ENCODE measurements at regions not wholly inside any gene's neighbourhood (a gene's known extent, or its start where the extent isn't known, plus 50 kb on each side); places are given as distances from the start of the nearest gene placed in this dataset.

DNA sequence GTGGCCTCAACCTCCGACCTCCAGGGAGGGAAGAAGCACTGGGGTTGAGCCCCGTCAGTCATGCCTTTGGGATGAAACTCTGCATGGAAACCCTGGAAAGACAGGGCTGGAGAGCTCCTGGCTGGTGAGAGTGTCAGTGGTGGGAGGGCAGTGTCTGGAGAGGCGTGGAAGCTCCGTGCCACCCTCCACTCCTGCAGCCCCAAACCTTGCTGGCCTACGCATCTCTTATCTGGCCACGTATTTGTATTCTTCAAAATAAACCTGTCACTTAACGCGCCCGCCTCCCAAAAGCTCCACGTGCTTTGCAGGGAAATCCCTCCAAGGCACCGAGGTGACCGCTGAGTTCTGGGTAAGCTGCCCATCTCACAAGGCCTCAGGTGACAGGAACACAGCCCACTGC is 84.3 kb downstream of the TEX29 start:
- Mint-ChIP-seq H3K36me3 (ENCODE audit: insufficient read depth) (peaks cover 2% of the 10 kb centered on the region), H3K27ac (ENCODE audit: low read depth) (no peak overlapping the region), H3K27me3 (peaks cover 13% of the 10 kb centered on the region), H3K9me3 (no peaks in the 10 kb centered on the region), H3K4me1 (no peaks in the 10 kb centered on the region), H3K4me3 (no peak overlapping the region)
- no peak for DNase-seq (ENCODE audit: low spot score in 2 of 2)
- no peak for ATAC-seq (replicated peaks; ENCODE audit: extremely low read depth, poor library complexity, severe bottlenecking)

DNA sequence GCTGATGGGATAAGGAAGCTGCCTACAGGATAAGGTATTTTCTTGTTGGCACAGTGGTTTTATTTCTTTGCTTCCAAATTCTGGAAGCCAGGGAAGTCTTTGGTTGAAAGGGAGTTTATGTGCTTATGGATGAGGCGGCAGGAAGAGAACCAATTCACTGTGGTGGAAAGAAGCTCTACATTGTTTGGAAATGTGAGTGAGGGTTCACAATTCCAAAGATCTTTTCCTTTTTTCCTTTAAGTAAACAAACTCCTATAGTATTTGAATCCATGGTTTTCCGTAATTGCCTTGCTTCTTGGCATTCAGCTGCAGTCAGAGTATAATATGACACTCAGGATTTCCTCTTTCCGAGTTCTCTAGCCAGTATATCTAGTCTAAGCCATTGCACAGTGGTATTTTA is 86.2 kb downstream of the TEX29 start:
- ATAC-seq (replicated peaks; ENCODE audit: extremely low read depth, poor library complexity, severe bottlenecking) (no peak), DNase-seq (ENCODE audit: low spot score in 2 of 2) (no peak)
- no peaks in the 10 kb centered on the region for H3K9me3 Mint-ChIP-seq
- no peaks in the 10 kb centered on the region for H3K4me1 Mint-ChIP-seq
- H3K27me3 Mint-ChIP-seq: peaks cover 13% of the 10 kb centered on the region
- no peak overlapping the region for H3K27ac Mint-ChIP-seq (ENCODE audit: low read depth)
- H3K36me3 Mint-ChIP-seq (ENCODE audit: insufficient read depth): peaks cover 2% of the 10 kb centered on the region
- no peak overlapping the region for H3K4me3 Mint-ChIP-seq

DNA sequence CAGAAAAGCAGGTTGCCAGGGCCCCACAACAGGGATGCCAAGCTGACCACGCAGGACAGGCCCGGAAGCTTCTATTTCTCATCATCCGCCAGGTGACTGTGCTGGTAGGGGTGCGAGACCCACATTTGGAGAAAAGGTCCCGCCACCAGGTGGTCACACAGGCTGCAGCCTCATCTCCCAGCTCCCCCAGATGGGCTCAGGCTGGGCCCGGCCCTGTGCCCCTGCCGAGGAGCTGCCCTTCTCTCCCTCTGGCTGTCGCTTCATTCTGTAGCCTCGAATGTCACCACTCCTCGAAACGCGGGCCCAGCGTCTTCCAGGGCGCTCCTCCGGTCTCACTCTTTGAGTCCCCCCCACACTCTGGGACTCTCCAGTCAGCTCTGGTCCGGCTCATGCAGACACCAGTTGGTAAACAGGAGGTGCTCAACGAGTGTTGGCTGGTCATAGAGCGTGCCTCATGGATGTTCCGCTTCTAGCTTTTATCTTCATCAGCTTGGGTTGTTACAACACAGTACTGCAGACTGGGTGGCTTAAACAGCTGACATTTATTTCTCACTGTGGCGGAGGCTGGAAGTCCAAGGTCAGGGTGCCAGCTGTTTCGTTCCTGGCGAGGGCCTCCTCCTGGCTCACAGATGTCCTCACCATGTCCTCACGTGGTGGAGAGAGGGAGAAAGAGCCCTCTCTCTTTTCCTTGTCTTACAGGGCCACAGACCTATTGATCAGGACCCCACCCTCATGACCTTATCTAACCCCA is 87.1 kb downstream of the TEX29 start:
- Mint-ChIP-seq H3K9me3 (no peaks in the 10 kb centered on the region), H3K36me3 (ENCODE audit: insufficient read depth) (peaks cover under 1% of the 10 kb centered on the region), H3K4me3 (no peak overlapping the region), H3K27ac (ENCODE audit: low read depth) (no peak overlapping the region), H3K27me3 (peaks cover 22% of the 10 kb centered on the region), H3K4me1 (no peaks in the 10 kb centered on the region)
- ATAC-seq (replicated peaks; ENCODE audit: extremely low read depth, poor library complexity, severe bottlenecking) (no peak), DNase-seq (ENCODE audit: low spot score in 2 of 2) (no peak)

DNA sequence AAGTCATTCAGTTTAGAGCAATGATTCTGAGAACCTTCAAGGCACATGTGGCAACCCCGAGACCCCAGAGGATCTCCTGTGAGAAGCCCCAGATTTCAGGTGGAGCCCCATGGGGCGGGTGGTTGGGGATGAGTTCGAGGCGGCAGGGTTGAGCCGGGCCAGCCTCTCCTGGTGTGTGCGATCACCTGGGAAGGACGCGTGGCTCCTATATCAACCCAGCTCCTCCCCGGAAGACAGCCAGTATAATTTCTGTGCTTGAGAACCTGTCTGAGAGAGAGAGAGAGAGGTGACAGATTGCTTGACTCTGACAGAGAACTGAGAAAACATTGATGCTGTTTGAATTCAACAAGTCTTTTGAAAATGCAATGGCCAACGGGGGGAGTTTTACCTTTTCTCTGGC is 89.0 kb downstream of the TEX29 start:
- Mint-ChIP-seq H3K36me3 (ENCODE audit: insufficient read depth) (no peaks in the 10 kb centered on the region), H3K4me1 (no peaks in the 10 kb centered on the region), H3K27ac (ENCODE audit: low read depth) (no peak overlapping the region), H3K4me3 (no peak overlapping the region), H3K9me3 (no peaks in the 10 kb centered on the region), H3K27me3 (peaks cover 12% of the 10 kb centered on the region)
- ATAC-seq (replicated peaks; ENCODE audit: extremely low read depth, poor library complexity, severe bottlenecking): no peak
- no peak for DNase-seq (ENCODE audit: low spot score in 2 of 2)

DNA sequence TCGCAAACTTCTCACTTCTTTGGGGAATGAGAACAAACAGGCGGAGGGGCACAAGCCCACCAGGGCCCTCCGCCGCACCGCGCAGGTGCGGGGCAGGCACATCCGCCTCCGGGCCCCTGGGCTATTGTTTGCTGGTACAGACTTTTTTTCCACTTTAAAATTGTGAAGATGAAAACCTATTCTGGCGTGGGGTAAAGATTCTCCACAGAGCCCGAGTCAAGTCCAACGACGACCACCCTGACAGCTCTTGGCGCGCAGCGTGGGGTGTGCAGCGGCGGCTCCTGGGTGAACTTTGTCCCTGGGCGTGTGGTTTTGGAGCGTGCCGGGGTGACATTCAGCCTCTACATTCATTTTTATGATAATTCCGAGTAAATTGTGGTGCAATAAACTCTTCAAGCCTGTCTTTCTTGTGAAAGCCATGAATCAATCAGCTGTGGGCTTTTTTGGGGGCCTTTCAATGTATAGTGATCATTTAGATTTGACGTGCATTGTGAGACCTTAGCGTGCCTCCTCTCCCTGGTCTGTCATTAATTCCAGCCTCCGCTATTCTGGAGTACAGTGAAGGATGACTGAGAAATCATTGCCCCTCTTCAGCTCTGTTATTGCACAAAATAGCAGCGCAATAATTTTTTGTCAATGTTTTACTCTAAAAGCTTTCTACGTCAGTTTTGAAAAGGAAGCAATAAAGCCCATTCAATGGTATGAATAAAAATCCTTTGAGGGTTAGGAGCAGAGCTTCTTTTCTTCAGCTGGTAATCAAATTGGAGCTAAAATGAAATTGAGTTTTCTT is 90.0 kb downstream of the TEX29 start:
- Mint-ChIP-seq H3K4me1 (no peaks in the 10 kb centered on the region), H3K27me3 (peaks cover 18% of the 10 kb centered on the region), H3K27ac (ENCODE audit: low read depth) (no peak overlapping the region), H3K9me3 (no peaks in the 10 kb centered on the region), H3K36me3 (ENCODE audit: insufficient read depth) (no peaks in the 10 kb centered on the region), H3K4me3 (no peak overlapping the region)
- ATAC-seq (replicated peaks; ENCODE audit: extremely low read depth, poor library complexity, severe bottlenecking): no peak
- DNase-seq (ENCODE audit: low spot score in 2 of 2): no peak

DNA sequence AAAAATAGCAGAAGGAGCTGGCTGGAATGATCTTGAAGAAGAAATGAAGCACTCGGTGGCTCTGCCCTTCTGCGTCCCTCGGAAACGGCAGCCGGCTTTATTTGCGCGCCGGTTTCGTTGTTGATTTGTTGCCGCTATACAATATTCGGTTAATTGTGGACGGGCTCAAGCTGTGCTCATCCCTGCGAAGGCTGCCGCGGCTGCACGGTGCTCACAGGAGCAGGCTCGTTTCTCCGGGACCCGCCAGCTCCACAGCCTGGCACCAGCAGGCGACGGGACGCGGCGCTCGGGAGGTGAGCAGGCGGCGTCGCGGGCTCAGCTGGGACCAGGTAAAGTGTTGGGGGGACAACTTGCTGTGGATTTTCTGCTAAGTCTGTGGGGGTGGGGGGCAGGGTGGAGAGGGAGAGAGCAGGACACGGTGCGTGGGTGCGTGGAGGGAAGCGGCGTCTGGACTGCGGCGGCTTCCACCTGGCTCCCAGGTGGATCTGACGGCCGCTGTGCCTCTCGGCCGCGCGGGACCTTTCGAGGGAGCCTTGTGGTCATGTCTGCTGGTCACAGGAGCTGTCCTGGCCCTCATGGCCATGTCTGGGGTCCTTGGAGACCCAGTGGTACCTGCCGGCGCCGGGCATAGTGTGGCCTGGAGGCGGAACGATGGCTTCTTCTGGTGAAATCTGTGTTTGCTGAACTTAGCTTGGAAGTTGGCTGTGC is 90.9 kb downstream of the TEX29 start:
- H3K36me3 Mint-ChIP-seq (ENCODE audit: insufficient read depth): no peaks in the 10 kb centered on the region
- peaks cover 18% of the 10 kb centered on the region for H3K27me3 Mint-ChIP-seq
- no peak for ATAC-seq (replicated peaks; ENCODE audit: extremely low read depth, poor library complexity, severe bottlenecking)
- no peak for DNase-seq (ENCODE audit: low spot score in 2 of 2)
- H3K27ac Mint-ChIP-seq (ENCODE audit: low read depth): no peak overlapping the region
- no peak overlapping the region for H3K4me3 Mint-ChIP-seq
- H3K9me3 Mint-ChIP-seq: no peaks in the 10 kb centered on the region
- no peaks in the 10 kb centered on the region for H3K4me1 Mint-ChIP-seq

DNA sequence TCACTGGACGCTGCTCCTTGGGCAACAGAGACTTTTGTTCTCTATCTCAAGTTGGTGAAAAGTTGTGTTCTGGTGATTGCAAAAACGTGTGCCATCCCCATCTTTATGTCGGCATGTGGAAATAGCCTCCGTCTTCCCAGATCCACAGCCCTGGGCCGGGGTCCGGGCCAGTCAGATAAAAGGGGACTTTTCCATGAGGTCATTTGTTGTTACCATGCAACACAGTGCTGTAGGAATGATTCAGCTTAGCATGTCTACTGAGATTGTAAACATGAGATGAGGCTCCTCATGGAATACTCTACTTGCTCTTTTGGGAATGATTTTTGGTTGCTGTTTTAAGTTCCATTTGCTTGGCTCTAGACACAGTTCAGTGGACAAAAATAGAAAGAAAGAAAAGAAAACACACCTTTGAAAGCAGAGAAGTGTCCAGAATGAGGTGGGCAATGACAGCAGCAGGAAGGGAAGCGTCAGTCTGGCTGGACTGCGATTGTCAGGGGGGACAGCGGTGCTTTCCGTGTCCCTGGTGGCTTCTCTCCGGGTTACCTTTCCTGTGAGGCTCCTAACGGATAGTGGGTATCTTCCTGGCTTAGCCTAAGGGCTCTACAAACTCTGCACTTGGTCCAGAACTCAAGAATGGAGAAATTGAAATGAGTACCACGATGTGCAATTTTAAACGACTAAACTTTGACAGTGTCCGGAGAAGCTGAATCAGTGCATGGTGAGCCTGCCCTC is 91.6 kb downstream of the TEX29 start:
- Mint-ChIP-seq H3K36me3 (ENCODE audit: insufficient read depth) (no peaks in the 10 kb centered on the region), H3K4me1 (no peaks in the 10 kb centered on the region), H3K27ac (ENCODE audit: low read depth) (no peak overlapping the region), H3K9me3 (no peaks in the 10 kb centered on the region), H3K27me3 (peaks cover 18% of the 10 kb centered on the region), H3K4me3 (no peak overlapping the region)
- no peak for ATAC-seq (replicated peaks; ENCODE audit: extremely low read depth, poor library complexity, severe bottlenecking)
- no peak for DNase-seq (ENCODE audit: low spot score in 2 of 2)

DNA sequence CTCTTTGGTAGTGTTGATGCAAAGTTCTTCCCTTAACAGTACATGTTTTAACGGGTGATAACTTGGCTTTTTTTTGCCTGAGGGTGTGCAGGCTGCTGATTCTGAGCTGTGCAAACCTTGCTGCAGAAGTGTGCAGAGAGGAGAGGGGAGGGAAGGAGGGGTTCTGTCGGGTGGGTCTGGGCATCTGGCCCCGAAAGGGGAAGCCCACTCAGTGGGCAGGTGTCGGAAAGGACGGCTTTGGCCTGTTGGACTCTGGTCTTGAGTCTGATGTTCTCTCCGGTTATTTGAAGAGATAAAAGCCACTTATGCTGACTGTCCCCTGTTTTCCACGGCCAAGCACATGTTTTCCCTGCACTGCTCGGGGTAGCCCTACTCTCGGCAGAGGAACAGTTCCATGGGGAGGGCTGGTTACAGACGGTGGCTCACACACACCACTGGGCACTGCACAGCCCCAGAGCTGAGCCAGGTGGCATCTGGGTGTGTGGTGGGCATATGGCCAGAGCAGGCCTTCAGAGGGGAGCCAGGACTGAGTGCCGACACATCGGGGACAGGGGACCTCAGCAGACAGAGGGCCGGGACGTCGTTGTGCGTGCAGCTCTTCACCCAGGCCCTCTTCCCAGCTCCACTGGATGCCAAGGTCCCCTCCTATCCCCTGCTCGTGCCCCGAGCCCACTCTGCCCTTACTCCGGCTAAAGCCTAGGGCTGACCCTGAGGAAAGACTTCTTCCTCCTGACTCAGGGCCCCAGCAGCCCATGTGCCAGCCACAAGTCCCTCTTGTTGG is 93.2 kb downstream of the TEX29 start:
- no peak overlapping the region for H3K27ac Mint-ChIP-seq (ENCODE audit: low read depth)
- ATAC-seq (replicated peaks; ENCODE audit: extremely low read depth, poor library complexity, severe bottlenecking) (no peak), DNase-seq (ENCODE audit: low spot score in 2 of 2) (no peak)
- H3K4me1 Mint-ChIP-seq: no peaks in the 10 kb centered on the region
- H3K27me3 Mint-ChIP-seq: peaks cover 27% of the 10 kb centered on the region
- no peaks in the 10 kb centered on the region for H3K9me3 Mint-ChIP-seq
- H3K36me3 Mint-ChIP-seq (ENCODE audit: insufficient read depth): no peaks in the 10 kb centered on the region
- no peak overlapping the region for H3K4me3 Mint-ChIP-seq

DNA sequence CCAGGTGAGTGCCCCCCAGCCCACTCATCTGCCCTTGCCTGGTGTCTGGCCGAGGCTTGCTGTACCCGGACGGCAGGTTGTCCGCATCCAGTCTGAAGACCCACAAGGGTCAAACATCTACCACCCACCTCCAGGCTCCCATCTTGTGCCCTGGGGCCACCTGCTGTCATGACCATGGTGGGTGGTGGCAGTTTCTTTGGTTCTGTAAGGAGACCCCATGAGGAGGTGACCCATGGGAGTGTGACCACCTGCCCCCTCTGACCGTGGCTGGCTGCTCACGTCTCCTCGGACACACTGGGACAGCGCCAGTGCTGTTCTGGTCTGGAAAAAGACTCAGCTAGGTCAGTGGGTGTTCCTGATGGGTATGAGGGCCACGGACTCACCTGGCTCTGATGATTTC is 93.9 kb downstream of the TEX29 start:
- ATAC-seq (replicated peaks; ENCODE audit: extremely low read depth, poor library complexity, severe bottlenecking) (no peak), DNase-seq (ENCODE audit: low spot score in 2 of 2) (no peak)
- H3K27me3 Mint-ChIP-seq: peaks cover 30% of the 10 kb centered on the region
- no peaks in the 10 kb centered on the region for H3K4me1 Mint-ChIP-seq
- no peak overlapping the region for H3K27ac Mint-ChIP-seq (ENCODE audit: low read depth)
- no peaks in the 10 kb centered on the region for H3K9me3 Mint-ChIP-seq
- H3K36me3 Mint-ChIP-seq (ENCODE audit: insufficient read depth): no peaks in the 10 kb centered on the region
- H3K4me3 Mint-ChIP-seq: no peak overlapping the region

DNA sequence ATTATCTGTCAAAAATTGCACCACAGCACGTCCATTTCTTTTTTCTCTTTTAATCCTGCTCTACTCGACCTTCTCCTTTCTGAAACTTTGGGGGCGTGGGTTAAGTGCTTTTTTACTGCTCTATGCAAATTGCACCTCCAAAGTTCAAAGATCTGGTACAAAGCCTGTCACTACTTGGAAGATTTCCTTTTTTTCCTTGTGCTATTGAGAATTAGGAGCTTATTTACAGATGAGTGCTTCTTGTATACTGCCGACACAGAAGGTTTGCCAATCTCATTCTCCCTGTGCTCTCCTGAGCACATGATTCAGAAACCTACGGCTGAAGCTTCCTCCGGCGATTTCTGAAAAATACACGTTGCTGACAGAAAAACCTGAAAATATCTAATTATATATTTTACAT is 94.8 kb downstream of the TEX29 start:
- Mint-ChIP-seq H3K4me3 (no peak overlapping the region), H3K36me3 (ENCODE audit: insufficient read depth) (no peaks in the 10 kb centered on the region), H3K27ac (ENCODE audit: low read depth) (no peak overlapping the region), H3K27me3 (peaks cover 30% of the 10 kb centered on the region), H3K4me1 (no peaks in the 10 kb centered on the region), H3K9me3 (no peaks in the 10 kb centered on the region)
- ATAC-seq (replicated peaks; ENCODE audit: extremely low read depth, poor library complexity, severe bottlenecking): no peak
- no peak for DNase-seq (ENCODE audit: low spot score in 2 of 2)

DNA sequence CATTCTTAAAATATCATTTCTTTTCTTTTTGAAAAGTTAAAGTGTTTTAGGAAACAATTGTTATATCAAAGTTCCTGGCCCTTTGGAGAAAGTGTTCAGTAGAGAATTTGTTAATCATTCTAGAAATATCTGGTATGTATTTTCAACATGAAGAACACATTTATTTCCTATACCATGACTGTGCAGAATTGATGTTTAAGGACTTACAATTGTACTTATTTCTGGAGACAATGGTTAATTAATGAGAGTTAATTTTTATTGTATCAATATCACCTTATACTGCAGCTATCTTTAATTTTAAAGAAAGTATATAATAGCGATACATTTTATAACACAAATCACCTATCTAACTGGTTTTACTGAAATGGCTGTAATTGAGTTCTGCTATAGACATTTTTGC is 95.3 kb downstream of the TEX29 start:
- ATAC-seq (replicated peaks; ENCODE audit: extremely low read depth, poor library complexity, severe bottlenecking): no peak

DNA sequence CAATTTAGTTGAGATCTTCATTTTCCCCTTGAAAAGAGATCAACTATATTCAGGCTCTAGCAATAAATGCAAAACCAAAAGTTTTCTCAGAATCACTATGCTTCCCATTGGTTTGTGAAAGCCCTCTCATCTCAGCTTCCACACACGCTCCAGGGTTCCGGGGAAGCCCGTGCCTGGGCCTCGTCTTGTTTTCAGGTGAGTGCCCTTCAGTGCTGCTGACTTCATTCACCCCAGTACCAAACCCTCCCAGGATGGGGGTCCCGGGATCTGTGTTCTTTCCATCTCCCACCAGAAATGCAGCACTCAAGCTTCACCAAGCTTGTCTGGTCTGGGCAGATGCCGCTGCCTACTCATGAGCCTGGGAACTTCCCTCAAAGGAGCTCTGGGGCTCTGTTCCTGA is 97.7 kb downstream of the TEX29 start:
- no peak overlapping the region for H3K27ac Mint-ChIP-seq (ENCODE audit: low read depth)
- peaks cover 1% of the 10 kb centered on the region for H3K36me3 Mint-ChIP-seq (ENCODE audit: insufficient read depth)
- H3K4me1 Mint-ChIP-seq: no peaks in the 10 kb centered on the region
- peaks cover 34% of the 10 kb centered on the region for H3K27me3 Mint-ChIP-seq
- no peak for DNase-seq (ENCODE audit: low spot score in 2 of 2)
- H3K9me3 Mint-ChIP-seq: no peaks in the 10 kb centered on the region
- H3K4me3 Mint-ChIP-seq: no peak overlapping the region
- ATAC-seq (replicated peaks; ENCODE audit: extremely low read depth, poor library complexity, severe bottlenecking): no peak

More for the DNA sequence above, 95.3 kb downstream of the TEX29 start:
- Mint-ChIP-seq H3K36me3 (ENCODE audit: insufficient read depth) (no peaks in the 10 kb centered on the region), H3K4me1 (no peaks in the 10 kb centered on the region), H3K9me3 (no peaks in the 10 kb centered on the region), H3K4me3 (no peak overlapping the region), H3K27me3 (peaks cover 32% of the 10 kb centered on the region), H3K27ac (ENCODE audit: low read depth) (no peak overlapping the region)
- no peak for DNase-seq (ENCODE audit: low spot score in 2 of 2)

All from central memory CD8-positive, alpha-beta T cell (primary cell).